Left forelimb (tissue), 1 donor: ENCODE measurements at regions not wholly inside any gene's neighbourhood (a gene's known extent, or its start where the extent isn't known, plus 50 kb on each side); places are given as distances from the start of the nearest gene placed in this dataset.
"Not testable (repeated sequence)": the region's sequence is repeated elsewhere in the genome, so short reads cannot be mapped to it uniquely, and the experiment has no call there.

Experiments used
- DNase-seq: peaks from one replicate; pipeline ENCODE4 v3.0.0-alpha.2; 2018; ENCODE audit warnings: low spot score

- DNase-seq = no peak
Measured at GRCh38 chr17:36845916-36846315, 91.4 kb upstream of the LHX1 start.

- no peak for DNase-seq
Measured at GRCh38 chr17:36846410-36847292, 90.6 kb upstream of the LHX1 start.

GRCh38 chr17:36848008-36848902, 89.0 kb upstream of the LHX1 start:
- DNase-seq = no peak

- not testable (repeated sequence) for DNase-seq
Measured at GRCh38 chr17:36849020-36849419, 88.3 kb upstream of the LHX1 start.

- no peak for DNase-seq
Measured at GRCh38 chr17:36849871-36850348, 87.4 kb upstream of the LHX1 start.

GRCh38 chr17:36850790-36851189, 86.5 kb upstream of the LHX1 start:
- no peak for DNase-seq

- no peak for DNase-seq
Measured at GRCh38 chr17:36851250-36851649, 86.0 kb upstream of the LHX1 start.

GRCh38 chr17:36852478-36852877, 84.8 kb upstream of the LHX1 start:
- DNase-seq = not testable (repeated sequence)

- DNase-seq = no peak
Measured at GRCh38 chr17:36854982-36855381, 82.3 kb upstream of the LHX1 start.

- DNase-seq = no peak
Measured at GRCh38 chr17:36855459-36855858, 81.8 kb upstream of the LHX1 start.

GRCh38 chr17:36856222-36856621, 81.1 kb upstream of the LHX1 start:
- no peak for DNase-seq

- DNase-seq = no peak
Measured at GRCh38 chr17:36856903-36857381, 80.3 kb upstream of the LHX1 start.

GRCh38 chr17:36857698-36858097, 79.6 kb upstream of the LHX1 start:
- no peak for DNase-seq

GRCh38 chr17:36858119-36859002, 78.9 kb upstream of the LHX1 start:
- DNase-seq = no peak

- DNase-seq = no peak
Measured at GRCh38 chr17:36859003-36859300, 78.3 kb upstream of the LHX1 start.

GRCh38 chr17:36859706-36860105, 77.6 kb upstream of the LHX1 start:
- no peak for DNase-seq

- DNase-seq = no peak
Measured at GRCh38 chr17:36861531-36861930, 75.7 kb upstream of the LHX1 start.

GRCh38 chr17:36862116-36862920, 75.0 kb upstream of the LHX1 start:
- DNase-seq = no peak

GRCh38 chr17:36863131-36863530, 74.1 kb upstream of the LHX1 start:
- no peak for DNase-seq

GRCh38 chr17:36863676-36864612, 73.3 kb upstream of the LHX1 start:
- no peak for DNase-seq
